ENCODE measurements at regions not wholly inside any gene's neighbourhood (a gene's known extent, or its start where the extent isn't known, plus 50 kb on each side); places are given as distances from the start of the nearest gene placed in this dataset.
"Not testable (repeated sequence)": the region's sequence is repeated elsewhere in the genome, so short reads cannot be mapped to it uniquely, and the experiment has no call there.

- no peaks in the 10 kb centered on the region for H3K4me1 ChIP-seq (ENCODE audit: control insufficient read depth, extremely low read depth, insufficient read depth, low read length)
- intact Hi-C loops (cut with micrococcal nuclease), result no loop called here
- no peaks in the 10 kb centered on the region for H4K20me1 ChIP-seq (replicated peaks; ENCODE audit: control insufficient read depth, extremely low read depth, insufficient read depth, low read length)
- H3K9ac ChIP-seq (replicated peaks; ENCODE audit: extremely low read depth, insufficient read depth, low read length), result no peak overlapping the region
- no TSS peak for BruUV-seq (replicated peaks)
- no peak for DNase-seq (ENCODE audit: low read depth, low spot score)
- no peak overlapping the region for H2AFZ ChIP-seq (ENCODE audit: low read depth, low read length)
- TF ChIP-seq JUN (IDR thresholded peaks at IDR 0.05; ENCODE audit: borderline replicate concordance, insufficient read depth, insufficient read length, low read depth), result no peak
- TF ChIP-seq MAX (IDR thresholded peaks at IDR 0.05; ENCODE audit: insufficient read depth, insufficient read length), result no peak
- no peak for TF ChIP-seq MYC (IDR thresholded peaks at IDR 0.05; ENCODE audit: low read depth, low read length)
- TF ChIP-seq EZH2 (IDR thresholded peaks at IDR 0.05; ENCODE audit: borderline replicate concordance, low read depth, low read length, severe bottlenecking), result no peak
- no peak for TF ChIP-seq GATA2 (IDR thresholded peaks at IDR 0.05; ENCODE audit: insufficient read depth, insufficient read length, low read depth, low read length)
- no peak for TF ChIP-seq FOS (IDR thresholded peaks at IDR 0.05; ENCODE audit: borderline replicate concordance, insufficient read depth, low read length)
- no peak for TF ChIP-seq POLR2A (IDR thresholded peaks at IDR 0.05; ENCODE audit: low read depth, low read length)
- no peak for TF ChIP-seq CTCF (IDR thresholded peaks at IDR 0.05; ENCODE audit: extremely low read depth in 1 of 2, insufficient read depth in 1 of 2, low read depth in 1 of 2, low read length in 2 of 2)
- no peak for TF ChIP-seq POLR2AphosphoS5 (IDR thresholded peaks at IDR 0.05; ENCODE audit: insufficient read depth, low read depth, low read length)
- no peak overlapping the region for H3K27ac ChIP-seq (ENCODE audit: insufficient read depth, low read depth, low read length)
- no peak for FAIRE-seq
- dilution Hi-C loops (cut with MboI; ENCODE audit: extremely low pct_ligation_motif_present, low sequenced_read_pairs), result no loop called here
- H3K4me3 ChIP-seq (replicated peaks in 1 of 3; ENCODE audit: insufficient read depth in 1 of 3, low read depth in 1 of 3, low read length in 3 of 3), result no peak overlapping the region
- no peaks in the 10 kb centered on the region for H3K79me2 ChIP-seq (ENCODE audit: control insufficient read depth, insufficient read depth, low read length)
- H3K27me3 ChIP-seq (ENCODE audit: control insufficient read depth in 2 of 2, insufficient read depth in 2 of 2, low read length in 2 of 2), result no peaks in the 10 kb centered on the region
- no peaks in the 10 kb centered on the region for H3K9me3 ChIP-seq (replicated peaks; ENCODE audit: control insufficient read depth, insufficient read depth, low read length)
- CTCF ChIA-PET, result no interaction called here
- POLR2A ChIA-PET, result no interaction called here
- no peaks in the 10 kb centered on the region for H3K36me3 ChIP-seq (ENCODE audit: control insufficient read depth in 2 of 2, extremely low read depth in 1 of 2, insufficient read depth in 2 of 2, low read length in 2 of 2)
- H3K4me2 ChIP-seq (ENCODE audit: insufficient read depth, low read length), result no peak overlapping the region
- no peaks in the 10 kb centered on the region for H3K9me1 ChIP-seq (replicated peaks; ENCODE audit: control insufficient read depth, extremely low read depth, insufficient read depth, low read length)
These were observed 1180.8 kb downstream of the JRKL start for GRCh38 chr11:97570636-97571035.

- DNase-seq (ENCODE audit: low read depth, low spot score); H3K27me3 ChIP-seq (ENCODE audit: control insufficient read depth in 2 of 2, insufficient read depth in 2 of 2, low read length in 2 of 2); H3K36me3 ChIP-seq (ENCODE audit: control insufficient read depth in 2 of 2, extremely low read depth in 1 of 2, insufficient read depth in 2 of 2, low read length in 2 of 2); H3K4me3 ChIP-seq (replicated peaks in 1 of 3; ENCODE audit: insufficient read depth in 1 of 3, low read depth in 1 of 3, low read length in 3 of 3); H3K9ac ChIP-seq (replicated peaks; ENCODE audit: extremely low read depth, insufficient read depth, low read length); intact Hi-C loops (cut with micrococcal nuclease); BruUV-seq (replicated peaks); H3K4me1 ChIP-seq (ENCODE audit: control insufficient read depth, extremely low read depth, insufficient read depth, low read length); H3K9me1 ChIP-seq (replicated peaks; ENCODE audit: control insufficient read depth, extremely low read depth, insufficient read depth, low read length); H4K20me1 ChIP-seq (replicated peaks; ENCODE audit: control insufficient read depth, extremely low read depth, insufficient read depth, low read length); CTCF ChIA-PET; dilution Hi-C loops (cut with MboI; ENCODE audit: extremely low pct_ligation_motif_present, low sequenced_read_pairs); H3K27ac ChIP-seq (ENCODE audit: insufficient read depth, low read depth, low read length); FAIRE-seq; H3K9me3 ChIP-seq (replicated peaks; ENCODE audit: control insufficient read depth, insufficient read depth, low read length); POLR2A ChIA-PET; H3K4me2 ChIP-seq (ENCODE audit: insufficient read depth, low read length); H2AFZ ChIP-seq (ENCODE audit: low read depth, low read length); H3K79me2 ChIP-seq (ENCODE audit: control insufficient read depth, insufficient read depth, low read length): not testable (repeated sequence)
These were observed 1184.0 kb downstream of the JRKL start for GRCh38 chr11:97573771-97574170.

All from endothelial cell of umbilical vein (primary cell).